ENCODE measurements at regions not wholly inside any gene's neighbourhood (a gene's known extent, or its start where the extent isn't known, plus 50 kb on each side); places are given as distances from the start of the nearest gene placed in this dataset.
"Not testable (repeated sequence)": the region's sequence is repeated elsewhere in the genome, so short reads cannot be mapped to it uniquely, and the experiment has no call there.

DNA sequence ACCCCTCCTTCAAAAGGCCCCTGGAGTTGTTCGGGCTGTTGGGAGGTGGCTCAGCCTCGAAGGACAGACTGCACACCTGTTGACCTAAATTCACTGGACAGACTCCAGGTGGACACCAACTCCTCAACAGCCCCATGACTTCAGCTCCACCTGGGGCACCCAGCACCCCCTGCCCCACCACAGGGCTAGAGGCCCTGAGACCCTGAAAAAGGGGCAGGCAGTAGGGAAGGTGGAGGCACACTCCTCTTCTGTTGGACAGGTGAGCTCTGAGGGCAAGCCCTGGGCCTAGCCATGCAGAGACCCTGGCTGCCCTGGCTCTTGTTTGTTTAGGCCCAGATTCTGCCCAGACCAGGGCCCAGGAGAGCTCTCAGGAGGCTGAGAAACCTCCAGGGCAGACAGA lies 409.7 kb upstream of the CAMK1G start:
- not testable (repeated sequence) for DNase-seq (ENCODE audit: low read depth)

DNA sequence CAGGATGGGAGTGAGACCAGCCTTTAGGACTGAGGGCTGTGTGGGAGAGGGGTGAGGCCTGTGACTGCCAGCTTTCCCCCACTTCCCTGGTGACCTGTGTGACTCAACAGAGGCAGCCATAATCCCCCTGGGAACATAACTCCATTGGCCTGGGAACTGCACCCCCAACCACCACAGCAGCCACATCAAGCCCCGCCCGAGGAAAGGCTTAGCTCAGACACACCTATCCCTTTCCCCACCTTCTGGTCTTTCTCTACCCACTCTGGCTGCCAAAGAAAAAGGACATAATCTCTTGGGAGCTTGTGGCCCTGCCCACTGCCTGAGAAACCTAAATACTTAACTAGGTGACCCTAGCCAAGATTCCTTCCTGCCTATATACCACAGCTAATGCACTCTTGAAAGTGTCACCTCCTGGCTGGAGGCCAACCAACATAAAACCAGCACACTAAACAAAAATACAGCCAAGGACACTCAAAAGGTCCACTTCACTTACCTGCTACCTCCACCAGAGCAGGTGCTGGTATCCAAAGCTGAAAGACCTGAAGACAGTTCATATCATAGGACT lies 406.6 kb upstream of the CAMK1G start:
- DNase-seq (ENCODE audit: low read depth) = no peak

DNA sequence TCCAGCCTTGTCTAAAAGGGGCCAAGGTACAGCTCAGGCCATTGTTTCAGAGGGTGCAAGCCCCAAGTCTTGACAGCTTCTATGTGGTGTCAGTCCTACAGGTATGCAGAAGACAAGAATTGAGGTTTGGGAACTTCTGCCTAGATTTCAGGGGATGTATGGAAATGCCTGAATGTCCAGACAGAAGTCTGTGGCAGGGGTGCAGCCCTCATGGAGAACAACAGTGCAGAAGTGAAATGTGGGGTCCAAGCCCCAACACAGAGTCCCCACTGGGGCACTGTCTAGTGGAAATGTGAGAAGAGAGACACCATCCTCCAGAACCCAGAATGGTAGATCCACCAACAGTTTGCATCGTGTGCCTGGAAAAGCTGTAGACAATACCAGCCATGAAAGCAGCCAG lies 400.3 kb upstream of the CAMK1G start:
- DNase-seq (ENCODE audit: low read depth) = no peak

DNA sequence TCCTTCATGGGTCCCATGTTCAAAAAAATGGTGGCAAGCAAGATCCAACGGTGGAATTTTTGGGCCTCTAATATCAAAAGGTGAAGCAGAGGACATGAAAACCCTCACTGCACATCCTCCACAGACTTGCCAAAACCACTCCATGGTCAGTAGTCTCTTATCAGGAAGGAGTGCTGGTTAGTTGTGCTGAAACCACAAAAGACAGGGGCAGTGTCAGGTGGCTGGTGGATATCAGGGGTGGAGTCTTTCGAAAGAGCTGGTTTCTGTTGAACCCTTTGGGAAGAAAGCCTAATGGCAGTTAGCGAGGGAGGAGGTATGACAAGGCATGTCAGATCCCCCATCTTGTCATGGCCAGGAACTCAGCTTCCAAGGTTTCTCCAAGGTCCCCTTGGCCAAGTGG lies 395.9 kb upstream of the CAMK1G start:
- DNase-seq (ENCODE audit: low read depth) = no peak

DNA sequence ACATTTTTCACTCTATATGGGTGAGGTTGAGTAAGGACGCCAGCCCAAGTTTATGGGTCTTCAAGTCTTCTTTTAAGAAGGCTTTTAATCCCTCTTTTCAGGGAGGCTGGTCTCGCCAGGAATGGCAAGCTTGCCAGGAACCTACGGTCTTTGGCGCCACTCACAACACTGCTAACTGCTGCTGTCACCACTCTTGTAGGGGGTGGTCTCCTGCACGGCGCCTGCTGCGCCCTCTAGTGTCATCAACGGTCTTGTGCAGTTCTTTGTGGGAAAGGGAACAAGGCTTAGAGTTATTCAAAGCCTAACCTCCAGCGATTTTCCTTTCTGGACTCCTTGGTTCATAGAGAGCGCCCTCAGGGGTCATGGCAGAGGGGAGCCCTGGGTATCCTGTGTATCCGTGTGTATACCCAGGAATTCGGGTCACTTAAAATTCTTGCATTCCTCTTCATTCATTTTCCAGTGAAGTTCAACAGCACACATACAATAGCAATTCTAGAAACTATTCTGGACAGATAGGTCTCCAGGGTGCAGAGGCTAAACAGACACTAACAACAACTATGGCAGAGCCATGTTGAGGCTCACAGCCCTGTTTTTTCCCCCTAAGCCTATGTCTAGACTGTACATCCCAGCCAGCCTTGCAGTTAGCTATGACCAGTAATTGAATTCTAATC lies 392.8 kb upstream of the CAMK1G start:
- DNase-seq (ENCODE audit: low read depth) = peak; percentile 12

DNA sequence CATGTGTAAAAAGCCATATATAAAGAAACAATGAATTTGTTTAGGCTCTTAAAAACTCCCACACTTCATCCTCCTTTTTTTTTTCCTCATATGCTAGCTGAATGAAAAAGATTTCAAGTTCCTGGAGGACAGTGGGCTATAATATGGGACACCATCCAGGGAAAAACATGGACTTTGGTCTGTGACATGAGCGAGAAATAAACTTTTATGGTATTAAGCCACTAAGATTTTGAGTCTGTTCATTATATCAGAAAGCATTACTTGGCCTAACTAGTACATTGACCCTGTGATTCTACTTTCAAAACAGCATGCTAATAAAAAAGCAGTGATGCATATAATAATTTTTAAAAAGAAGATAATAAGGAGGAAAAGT lies 392.3 kb upstream of the CAMK1G start:
- no peak for DNase-seq (ENCODE audit: low read depth)

DNA sequence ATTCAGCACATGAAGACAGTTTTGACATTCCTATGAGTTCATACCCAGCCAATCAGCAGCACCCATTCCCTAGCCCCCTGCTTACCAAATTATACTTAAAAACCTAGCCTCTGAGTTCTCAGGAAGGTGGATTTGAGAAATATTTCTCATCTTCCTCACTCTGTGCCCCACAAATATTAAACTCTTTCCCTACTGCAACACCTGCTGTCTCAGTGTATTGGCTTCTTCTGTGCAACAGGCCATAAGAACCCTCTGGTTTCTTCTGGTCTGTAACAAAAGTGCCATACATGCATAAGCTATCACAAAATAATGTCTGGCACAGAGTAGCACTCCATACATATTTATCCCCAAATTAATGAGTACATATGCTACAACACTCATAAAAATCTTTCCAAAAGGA lies 387.4 kb upstream of the CAMK1G start:
- DNase-seq (ENCODE audit: low read depth) = no peak

DNA sequence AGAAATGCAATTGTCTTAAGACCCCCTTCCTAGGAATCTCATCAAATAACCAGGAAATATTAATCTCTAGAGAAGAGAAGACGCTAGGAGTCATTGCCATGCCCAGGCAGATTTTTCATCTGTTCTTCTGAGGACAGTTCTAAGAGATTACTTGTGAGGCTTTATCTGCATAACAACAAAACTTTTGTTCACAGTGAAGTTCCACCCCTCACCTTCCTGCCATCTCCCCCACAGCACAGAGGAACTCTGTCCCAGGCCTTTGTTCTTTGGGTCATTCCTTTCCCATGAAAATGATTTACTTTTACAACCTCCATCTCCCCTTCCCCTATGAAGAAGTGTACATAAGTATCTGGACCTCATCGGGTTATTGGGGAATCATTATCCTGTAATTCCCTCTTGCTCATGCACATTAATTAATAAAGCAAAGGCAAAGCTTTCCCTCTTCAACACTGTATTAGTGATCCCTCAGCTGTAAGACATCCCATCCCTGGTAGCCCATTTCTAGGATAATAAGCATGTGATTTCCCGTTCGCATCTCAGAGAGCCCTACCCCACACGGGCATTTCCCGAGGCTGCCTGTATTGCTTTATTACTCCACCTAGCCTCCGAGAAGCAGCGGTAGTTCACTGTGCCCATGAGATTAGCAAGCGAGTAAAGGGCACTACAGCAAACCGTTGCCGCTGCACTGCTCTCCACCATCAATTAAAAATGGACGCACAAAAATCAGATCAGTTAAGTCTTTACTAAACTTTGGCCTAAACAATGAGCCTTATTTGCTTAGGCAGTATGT lies 384.4 kb upstream of the CAMK1G start:
- DNase-seq (ENCODE audit: low read depth) = no peak

DNA sequence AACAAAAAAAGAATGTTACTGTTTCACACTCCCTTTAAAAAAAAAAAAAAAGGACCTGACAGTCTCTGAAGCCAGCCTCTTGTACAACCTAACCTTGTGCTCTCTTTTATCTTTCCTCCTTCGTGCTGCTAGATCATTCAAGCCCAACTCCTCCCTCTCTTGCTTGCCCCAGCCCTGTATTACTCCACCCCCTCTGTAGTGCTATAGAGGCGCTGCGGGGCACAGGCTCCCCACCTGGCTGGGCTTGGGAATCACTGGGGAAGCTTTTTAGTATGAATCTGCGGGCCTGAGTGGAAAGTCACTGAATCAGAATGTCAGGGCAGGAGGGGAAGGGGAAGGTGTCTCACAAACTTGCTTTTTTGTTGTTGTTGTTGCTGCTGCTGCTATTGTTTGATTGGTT lies 383.7 kb upstream of the CAMK1G start:
- no peak for DNase-seq (ENCODE audit: low read depth)

DNA sequence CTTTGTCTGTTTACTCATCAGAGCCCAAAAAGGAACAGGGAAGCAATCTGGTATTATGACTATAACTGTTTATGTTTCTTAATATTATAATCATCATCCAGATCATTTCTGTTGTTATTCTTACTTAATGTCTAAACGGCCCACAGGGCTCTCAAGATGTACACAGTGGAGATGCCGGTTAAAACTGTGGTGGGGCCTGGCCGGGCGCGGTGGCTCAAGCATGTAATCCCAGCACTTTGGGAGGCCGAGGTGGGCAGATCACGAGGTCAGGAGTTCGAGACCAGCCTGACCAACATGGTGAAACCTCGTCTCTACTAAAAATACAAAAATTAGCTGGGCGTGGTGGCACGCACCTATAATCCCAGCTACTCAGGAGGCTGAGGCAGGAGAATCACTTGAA lies 381.2 kb upstream of the CAMK1G start:
- not testable (repeated sequence) for DNase-seq (ENCODE audit: low read depth)

DNA sequence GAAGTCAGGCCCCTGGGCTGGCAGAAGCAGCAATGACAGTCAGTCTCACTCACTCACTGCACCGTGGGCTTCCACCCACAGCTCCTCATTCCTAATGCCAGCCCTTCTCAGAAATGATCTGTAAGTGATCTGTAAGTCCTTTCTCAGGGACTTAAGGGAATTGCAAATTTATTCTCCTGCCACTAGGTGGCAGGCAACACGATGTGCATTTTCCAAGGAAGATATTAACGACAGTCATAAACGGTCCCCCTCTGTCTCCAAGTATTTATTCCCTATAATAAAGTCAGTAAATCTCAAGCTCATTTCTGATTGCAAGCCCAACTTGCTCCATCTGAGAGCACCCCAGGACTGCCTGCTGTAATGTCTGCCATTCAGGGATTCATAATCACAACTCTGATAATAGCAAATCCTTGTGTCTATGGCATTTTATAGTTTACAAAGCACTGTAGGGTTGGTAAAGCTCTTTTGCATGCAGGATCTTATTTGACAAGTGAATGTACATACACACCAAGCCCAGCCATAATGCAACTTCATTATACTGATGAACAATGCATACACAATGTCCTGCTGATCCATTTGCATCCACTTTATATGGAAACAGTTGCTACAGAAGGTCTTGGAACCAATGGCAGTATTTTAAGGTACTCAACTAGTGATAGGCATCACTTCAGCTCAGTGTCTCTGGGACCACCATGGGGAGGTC lies 380.5 kb upstream of the CAMK1G start:
- peak; percentile 40 for DNase-seq (ENCODE audit: low read depth)

DNA sequence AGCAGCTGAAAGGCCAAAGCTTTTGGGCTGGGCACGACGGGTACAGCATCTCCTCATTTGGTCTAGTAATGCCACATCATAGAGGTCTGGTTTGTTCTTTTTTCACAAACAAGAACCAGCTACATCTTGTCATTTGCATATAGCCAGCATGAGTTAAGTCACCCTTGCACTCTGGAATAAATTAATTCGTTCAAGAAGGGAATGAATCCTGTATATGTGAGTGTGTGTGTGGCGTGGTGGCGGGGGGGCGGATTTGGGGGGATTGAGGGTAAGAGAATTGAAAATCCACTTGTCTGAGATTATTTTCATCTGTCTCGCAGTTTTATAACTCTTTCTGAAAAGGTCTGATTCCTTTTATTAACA lies 380.0 kb upstream of the CAMK1G start:
- DNase-seq (ENCODE audit: low read depth) = no peak

DNA sequence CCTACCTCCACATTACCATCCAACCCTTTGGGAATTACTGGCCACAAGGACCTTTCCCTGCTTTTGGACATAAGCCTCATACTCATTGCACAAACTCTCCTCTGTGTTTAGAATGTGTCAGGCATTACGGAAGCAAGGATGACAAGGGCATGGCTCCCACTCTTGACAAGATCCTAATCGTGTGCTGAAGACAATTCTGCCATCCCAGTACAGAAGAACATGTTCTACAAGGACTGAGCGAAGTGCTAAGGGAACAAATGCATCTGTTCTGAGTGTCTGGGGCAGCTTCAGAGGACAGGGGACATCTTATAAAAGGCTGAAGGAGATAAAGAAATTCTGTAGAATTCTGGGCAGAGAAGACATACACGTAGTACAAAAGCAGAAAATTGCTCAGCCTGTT lies 378.5 kb upstream of the CAMK1G start:
- no peak for DNase-seq (ENCODE audit: low read depth)

DNA sequence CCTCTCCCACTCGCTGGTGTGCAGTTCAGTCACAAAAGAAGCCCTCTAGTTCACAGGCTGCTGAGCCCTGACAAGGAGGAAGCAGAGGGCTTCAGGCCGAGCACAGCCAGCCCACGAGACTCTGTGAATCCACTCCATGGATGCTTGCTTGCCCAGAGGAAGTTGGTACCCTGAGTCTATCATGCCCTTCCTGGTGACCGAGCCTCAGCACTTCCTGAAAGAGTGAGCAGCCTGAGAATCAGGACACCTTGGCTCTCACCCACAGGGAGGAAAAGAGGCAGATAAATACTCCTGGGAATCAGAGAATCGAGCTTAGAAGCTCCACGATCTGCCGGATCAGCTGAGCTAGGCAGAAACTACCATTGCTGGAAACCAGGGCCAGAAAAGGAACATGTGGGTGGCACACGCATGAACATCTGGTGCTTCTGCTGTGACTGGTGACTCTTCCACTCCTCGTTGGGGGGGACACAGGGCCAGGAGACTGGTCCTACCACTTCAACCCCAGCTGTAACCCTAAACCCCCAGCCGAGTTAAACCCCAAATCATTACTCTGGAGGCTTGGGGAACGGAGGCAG lies 376.3 kb upstream of the CAMK1G start:
- DNase-seq (ENCODE audit: low read depth) = no peak

DNA sequence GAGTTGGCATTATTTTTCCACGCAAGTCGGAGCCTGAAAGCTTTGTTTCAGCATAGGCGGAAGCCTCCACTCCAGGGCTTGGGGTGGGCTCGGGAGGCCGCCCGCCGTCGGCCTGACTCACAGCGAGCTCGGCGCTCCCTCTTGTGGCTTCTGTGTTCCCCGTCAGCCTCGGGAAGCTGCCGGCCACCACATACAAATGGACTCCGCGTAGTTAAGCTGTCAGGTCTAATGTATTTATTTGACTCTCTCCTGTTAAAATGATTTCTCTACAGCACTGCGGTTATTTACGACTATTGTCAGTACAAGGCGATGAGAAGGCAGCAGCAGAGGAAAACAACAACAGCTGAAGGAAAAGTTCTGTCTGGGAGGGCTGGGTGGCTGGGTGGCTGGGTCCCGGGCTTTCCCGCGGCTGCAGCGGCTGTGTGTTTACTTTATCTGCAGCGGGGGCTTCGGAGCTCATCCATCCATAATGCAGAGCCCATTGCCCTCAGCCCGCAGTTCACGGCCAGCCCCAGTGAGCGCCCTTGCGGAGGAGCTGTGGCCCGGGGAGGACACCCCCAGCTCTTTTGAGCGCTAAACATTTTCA lies 375.7 kb upstream of the CAMK1G start:
- DNase-seq (ENCODE audit: low read depth) = peak; percentile 26

DNA sequence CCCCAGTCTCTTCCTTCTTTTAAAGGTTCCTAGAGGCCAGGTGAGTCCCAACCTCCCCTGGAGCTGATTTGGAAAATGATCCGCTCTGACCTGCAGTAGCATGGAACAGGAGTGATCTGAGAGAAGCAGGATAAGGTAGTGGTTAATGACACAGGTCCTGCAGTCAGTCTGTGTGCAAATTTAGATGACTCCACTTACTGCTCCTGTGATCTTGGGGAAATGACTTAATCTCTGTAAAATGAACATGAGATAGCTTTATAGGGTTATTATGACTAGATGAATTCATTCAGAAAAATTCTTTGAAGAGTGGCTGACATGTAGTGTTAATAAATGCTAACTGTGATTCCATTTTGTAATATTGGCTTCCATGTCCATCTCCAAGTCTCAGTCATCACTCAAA lies 374.9 kb upstream of the CAMK1G start:
- no peak for DNase-seq (ENCODE audit: low read depth)

DNA sequence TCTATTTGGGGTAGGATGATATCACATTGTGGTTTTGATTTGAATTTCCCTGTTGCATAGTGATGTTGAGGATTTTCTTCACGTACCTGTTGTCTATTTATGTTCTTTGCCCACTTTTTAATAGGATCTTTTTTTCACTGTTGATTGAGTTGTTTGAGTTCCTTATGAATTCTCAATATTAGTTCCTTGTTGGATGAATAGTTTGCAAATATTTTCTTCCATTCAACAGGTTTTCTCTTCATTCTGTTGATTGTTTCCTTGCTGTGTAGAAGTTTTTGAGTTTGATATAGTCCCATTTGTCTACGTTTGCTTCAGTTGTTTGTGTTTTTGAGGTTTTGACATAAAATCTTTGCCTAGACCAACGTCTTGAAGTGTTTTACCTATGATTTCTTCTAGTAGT lies 369.5 kb upstream of the CAMK1G start:
- no peak for DNase-seq (ENCODE audit: low read depth)

DNA sequence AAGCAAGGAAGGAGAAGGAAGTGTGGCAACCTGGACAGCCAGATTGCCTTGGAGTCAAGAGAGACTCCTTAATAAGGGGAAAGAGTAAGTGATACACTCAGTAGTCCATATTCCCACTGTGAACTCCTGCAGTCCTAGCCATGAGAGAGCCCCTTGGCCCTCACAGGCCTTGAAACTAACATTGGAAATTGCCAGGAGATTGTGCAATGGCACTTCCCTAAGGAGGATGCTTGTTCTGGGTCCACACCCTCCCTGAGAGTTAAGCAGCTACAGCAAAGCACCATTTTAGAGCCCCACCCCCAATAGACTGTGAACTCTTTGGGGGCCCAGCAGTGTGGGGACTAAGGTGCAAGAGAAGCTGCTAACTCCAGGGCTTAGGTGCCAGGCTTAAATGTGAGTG lies 367.7 kb upstream of the CAMK1G start:
- DNase-seq (ENCODE audit: low read depth) = no peak

DNA sequence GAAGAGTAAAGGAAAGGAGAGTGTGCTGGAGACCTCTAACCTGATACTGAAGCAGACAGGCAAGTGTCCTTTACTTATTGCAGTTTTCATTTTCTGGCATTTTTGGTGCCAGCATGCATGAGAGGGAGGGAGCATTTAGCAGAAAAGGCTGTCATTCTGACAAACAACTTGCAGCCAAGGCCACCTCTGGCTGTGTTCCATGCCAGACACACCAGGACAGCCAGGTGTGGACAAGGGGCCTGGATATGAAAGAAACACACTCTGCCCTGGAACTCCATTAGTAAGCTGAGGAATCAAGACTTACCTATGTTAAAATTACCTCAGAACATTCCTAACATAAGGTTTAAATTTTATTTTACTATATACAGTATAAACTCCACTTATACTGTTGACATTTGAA lies 365.4 kb upstream of the CAMK1G start:
- DNase-seq (ENCODE audit: low read depth) = no peak

DNA sequence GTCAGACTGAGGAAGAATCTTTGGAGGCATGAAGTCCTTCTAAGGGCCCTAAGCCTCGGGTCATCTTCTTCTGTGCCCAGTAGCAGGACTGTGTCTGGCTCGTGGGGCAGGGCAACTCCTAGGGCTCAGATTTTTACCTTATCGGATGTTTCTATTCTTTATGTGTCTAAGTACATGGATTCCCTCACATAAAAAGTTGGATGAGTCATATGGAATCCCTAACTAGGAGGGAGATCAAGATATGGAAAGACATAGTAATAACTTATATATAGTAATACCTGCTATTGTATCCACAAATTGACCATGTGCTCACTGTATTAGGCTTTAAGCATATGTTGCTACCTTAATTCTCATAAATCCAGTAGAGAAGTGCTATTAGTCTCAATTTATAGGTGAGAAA lies 364.5 kb upstream of the CAMK1G start:
- DNase-seq (ENCODE audit: low read depth) = no peak

DNA sequence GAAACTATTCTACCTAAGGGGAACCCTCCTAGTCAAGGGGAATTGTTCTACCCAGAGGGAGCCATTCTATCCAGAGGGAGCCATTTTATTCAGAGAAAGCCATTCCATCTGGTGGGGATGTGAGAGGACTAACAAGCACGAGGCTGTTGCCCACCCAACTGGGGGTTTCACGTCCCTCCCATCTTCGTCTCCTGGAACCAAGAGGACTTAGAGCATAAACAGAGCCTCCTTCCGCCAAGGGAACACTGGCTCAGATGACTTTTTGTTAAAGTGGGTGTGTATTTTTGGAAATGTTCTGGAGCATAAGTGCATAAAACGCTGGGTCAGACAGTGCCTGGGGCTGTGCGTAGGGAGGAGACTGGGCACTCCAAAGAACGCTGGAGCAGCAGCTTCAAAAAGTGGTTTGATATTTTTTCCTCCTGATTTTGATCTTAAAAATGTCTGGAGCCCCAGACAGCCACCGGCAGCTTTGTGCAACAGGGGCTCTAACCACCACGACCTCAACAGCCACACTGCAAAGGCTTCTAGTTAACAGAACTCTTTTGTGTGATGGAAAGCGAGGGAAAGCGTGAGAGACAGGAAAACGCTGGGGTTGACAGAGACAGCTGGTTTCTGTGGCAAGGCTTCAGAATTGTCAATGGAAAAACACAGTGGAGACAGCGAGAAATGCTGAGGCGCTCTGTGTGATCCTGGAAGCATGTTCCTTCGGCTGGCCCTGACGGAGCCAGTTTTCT lies 363.6 kb upstream of the CAMK1G start:
- DNase-seq (ENCODE audit: low read depth) = no peak

DNA sequence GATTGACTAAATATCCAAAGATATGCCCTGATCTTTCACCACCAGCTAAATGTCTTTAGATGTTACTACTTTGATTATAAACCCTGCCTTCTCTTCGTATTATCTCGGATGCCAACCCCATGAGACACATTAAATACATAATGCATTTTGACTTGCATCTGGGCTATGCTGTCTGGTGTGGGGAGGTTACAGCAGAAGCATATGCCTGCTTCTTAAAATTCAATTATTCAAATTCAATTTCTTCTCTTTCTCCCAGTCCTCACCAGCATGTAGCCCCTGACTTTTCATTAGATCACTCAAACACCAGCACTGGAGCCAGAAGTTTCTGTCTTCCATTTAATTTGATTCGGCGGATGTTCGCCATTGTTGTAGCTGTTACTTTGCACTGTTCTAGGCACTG lies 360.7 kb upstream of the CAMK1G start:
- no peak for DNase-seq (ENCODE audit: low read depth)
